ENCODE measurements at regions not wholly inside any gene's neighbourhood (a gene's known extent, or its start where the extent isn't known, plus 50 kb on each side); places are given as distances from the start of the nearest gene placed in this dataset.

DNA sequence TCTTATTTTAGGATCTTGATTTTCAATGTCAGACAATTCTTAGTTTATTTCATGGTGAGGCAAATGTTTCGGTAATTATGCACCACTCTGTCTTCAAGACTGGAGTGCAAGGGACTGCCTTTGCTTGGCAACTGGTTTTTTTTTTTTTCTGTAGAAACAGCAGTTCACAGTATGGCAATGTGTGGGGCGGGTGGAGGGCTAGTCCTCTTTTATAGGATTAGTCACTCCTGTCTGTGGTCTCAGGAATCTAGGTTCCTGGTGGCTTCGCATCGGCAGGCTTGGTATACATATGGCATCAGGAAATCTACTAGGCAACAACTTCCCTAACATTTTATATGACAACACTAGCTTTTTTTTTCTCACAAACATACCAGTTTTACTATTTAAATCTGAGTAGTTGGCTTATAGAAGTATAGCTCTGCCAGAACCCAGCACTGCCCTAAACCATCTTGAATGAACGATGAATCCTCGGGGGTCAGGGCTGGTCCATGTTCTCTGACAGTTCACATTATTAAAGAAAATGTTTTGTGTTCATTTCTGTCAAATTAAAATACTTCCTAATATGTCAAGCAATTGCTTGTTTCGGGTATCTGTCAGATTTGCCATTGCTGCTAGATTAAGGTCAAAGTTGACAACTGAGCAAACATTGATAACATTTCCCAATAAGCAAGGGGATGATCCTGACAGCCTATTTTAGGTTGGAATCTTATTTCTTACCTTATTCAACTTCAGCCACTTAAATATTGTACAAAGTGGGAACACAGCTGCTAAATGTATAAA lies 289.7 kb upstream of the VSTM2A start:
- Histone ChIP-seq H3K4me3 (ENCODE audit: low read depth, low read length, poor library complexity, severe bottlenecking) (no peak overlapping the region), H3K9me2 (ENCODE audit: low read depth, low read length) (no peaks in the 10 kb centered on the region), H3K27me3 (ENCODE audit: insufficient read depth, low read length) (no peaks in the 10 kb centered on the region), H2AFZ (ENCODE audit: low read length) (no peak overlapping the region), H3K9ac (ENCODE audit: low read length) (no peak overlapping the region), H3K36me3 (ENCODE audit: insufficient read depth, low read length) (no peaks in the 10 kb centered on the region), H4K20me1 (ENCODE audit: insufficient read depth, low read length) (no peaks in the 10 kb centered on the region), H3K27ac (ENCODE audit: low read depth, low read length, poor library complexity, severe bottlenecking) (no peak overlapping the region), H3K9me3 (ENCODE audit: low read length) (no peaks in the 10 kb centered on the region), H3F3A (ENCODE audit: insufficient read depth, low read length) (no peaks in the 10 kb centered on the region), H3K79me2 (ENCODE audit: insufficient read depth, low read length) (no peaks in the 10 kb centered on the region), H3K4me1 (ENCODE audit: insufficient read depth, low read length, severe bottlenecking) (no peaks in the 10 kb centered on the region), H3K4me2 (ENCODE audit: low read length) (no peak overlapping the region)
- TF ChIP-seq EZH2 (IDR thresholded peaks at IDR 0.05; ENCODE audit: borderline replicate concordance, low read length) = no peak
- TF ChIP-seq, protein P1, sequence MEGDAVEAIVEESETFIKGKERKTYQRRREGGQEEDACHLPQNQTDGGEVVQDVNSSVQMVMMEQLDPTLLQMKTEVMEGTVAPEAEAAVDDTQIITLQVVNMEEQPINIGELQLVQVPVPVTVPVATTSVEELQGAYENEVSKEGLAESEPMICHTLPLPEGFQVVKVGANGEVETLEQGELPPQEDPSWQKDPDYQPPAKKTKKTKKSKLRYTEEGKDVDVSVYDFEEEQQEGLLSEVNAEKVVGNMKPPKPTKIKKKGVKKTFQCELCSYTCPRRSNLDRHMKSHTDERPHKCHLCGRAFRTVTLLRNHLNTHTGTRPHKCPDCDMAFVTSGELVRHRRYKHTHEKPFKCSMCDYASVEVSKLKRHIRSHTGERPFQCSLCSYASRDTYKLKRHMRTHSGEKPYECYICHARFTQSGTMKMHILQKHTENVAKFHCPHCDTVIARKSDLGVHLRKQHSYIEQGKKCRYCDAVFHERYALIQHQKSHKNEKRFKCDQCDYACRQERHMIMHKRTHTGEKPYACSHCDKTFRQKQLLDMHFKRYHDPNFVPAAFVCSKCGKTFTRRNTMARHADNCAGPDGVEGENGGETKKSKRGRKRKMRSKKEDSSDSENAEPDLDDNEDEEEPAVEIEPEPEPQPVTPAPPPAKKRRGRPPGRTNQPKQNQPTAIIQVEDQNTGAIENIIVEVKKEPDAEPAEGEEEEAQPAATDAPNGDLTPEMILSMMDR (IDR thresholded peaks at IDR 0.05; ENCODE audit: low read length) = no peak

- H3K4me2 ChIP-seq (ENCODE audit: low read length) = no peak overlapping the region
- TF ChIP-seq EZH2 (IDR thresholded peaks at IDR 0.05; ENCODE audit: borderline replicate concordance, low read length) = no peak
- TF ChIP-seq, protein P1 (IDR thresholded peaks at IDR 0.05; ENCODE audit: low read length) = no peak
- H3K79me2 ChIP-seq (ENCODE audit: insufficient read depth, low read length) = no peaks in the 10 kb centered on the region
- H3K4me1 ChIP-seq (ENCODE audit: insufficient read depth, low read length, severe bottlenecking) = no peaks in the 10 kb centered on the region
- H3K9me2 ChIP-seq (ENCODE audit: low read depth, low read length) = no peaks in the 10 kb centered on the region
- H3F3A ChIP-seq (ENCODE audit: insufficient read depth, low read length) = no peaks in the 10 kb centered on the region
- H3K9ac ChIP-seq (ENCODE audit: low read length) = no peak overlapping the region
- H3K27ac ChIP-seq (ENCODE audit: low read depth, low read length, poor library complexity, severe bottlenecking) = no peak overlapping the region
- no peaks in the 10 kb centered on the region for H3K36me3 ChIP-seq (ENCODE audit: insufficient read depth, low read length)
- H3K9me3 ChIP-seq (ENCODE audit: low read length) = no peaks in the 10 kb centered on the region
- no peaks in the 10 kb centered on the region for H3K27me3 ChIP-seq (ENCODE audit: insufficient read depth, low read length)
- no peaks in the 10 kb centered on the region for H4K20me1 ChIP-seq (ENCODE audit: insufficient read depth, low read length)
- H3K4me3 ChIP-seq (ENCODE audit: low read depth, low read length, poor library complexity, severe bottlenecking) = no peak overlapping the region
- H2AFZ ChIP-seq (ENCODE audit: low read length) = no peak overlapping the region
These were observed 289.2 kb upstream of the VSTM2A start for GRCh38 chr7:54253036-54253373.

DNA sequence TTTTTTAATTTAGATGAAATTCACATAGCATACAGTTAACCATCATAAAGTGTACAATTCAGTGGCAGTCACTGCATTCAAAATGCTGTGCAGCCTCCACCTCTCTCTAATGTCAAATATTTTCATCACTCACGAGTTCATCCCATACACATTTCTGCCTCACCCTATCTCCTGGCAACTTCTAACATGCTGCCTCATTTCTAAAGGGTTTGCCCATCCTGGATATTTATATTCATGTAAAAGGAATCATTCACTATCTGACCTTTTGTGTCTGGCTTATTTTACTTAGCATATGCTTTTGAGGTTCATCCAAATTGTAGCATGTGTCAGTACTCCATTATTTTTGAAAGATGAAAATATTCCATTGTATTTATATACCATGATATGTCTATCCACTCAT lies 286.9 kb upstream of the VSTM2A start:
- H2AFZ ChIP-seq (ENCODE audit: low read length) = no peak overlapping the region
- no peaks in the 10 kb centered on the region for H3K27me3 ChIP-seq (ENCODE audit: insufficient read depth, low read length)
- no peaks in the 10 kb centered on the region for H3F3A ChIP-seq (ENCODE audit: insufficient read depth, low read length)
- no peaks in the 10 kb centered on the region for H3K9me2 ChIP-seq (ENCODE audit: low read depth, low read length)
- H3K4me1 ChIP-seq (ENCODE audit: insufficient read depth, low read length, severe bottlenecking) = no peaks in the 10 kb centered on the region
- TF ChIP-seq, protein P1 (IDR thresholded peaks at IDR 0.05; ENCODE audit: low read length) = no peak
- no peak for TF ChIP-seq EZH2 (IDR thresholded peaks at IDR 0.05; ENCODE audit: borderline replicate concordance, low read length)
- H3K9me3 ChIP-seq (ENCODE audit: low read length) = no peaks in the 10 kb centered on the region
- H3K4me3 ChIP-seq (ENCODE audit: low read depth, low read length, poor library complexity, severe bottlenecking) = no peak overlapping the region
- H3K9ac ChIP-seq (ENCODE audit: low read length) = no peak overlapping the region
- H4K20me1 ChIP-seq (ENCODE audit: insufficient read depth, low read length) = no peaks in the 10 kb centered on the region
- H3K27ac ChIP-seq (ENCODE audit: low read depth, low read length, poor library complexity, severe bottlenecking) = no peak overlapping the region
- no peaks in the 10 kb centered on the region for H3K36me3 ChIP-seq (ENCODE audit: insufficient read depth, low read length)
- no peak overlapping the region for H3K4me2 ChIP-seq (ENCODE audit: low read length)
- no peaks in the 10 kb centered on the region for H3K79me2 ChIP-seq (ENCODE audit: insufficient read depth, low read length)
